DMS 273 treated with DMSO at 0.1 percent for 48 hours (cell line): ENCODE measurements at regions not wholly inside any gene's neighbourhood (a gene's known extent, or its start where the extent isn't known, plus 50 kb on each side); places are given as distances from the start of the nearest gene placed in this dataset.
A peak's percentile ranks its signal among the peaks of the same experiment; 100 is the strongest.

Source experiments
- DNase-seq: peaks from one replicate; lab custom pipeline; 2025; lab: John Stamatoyannopoulos, UW

DNA sequence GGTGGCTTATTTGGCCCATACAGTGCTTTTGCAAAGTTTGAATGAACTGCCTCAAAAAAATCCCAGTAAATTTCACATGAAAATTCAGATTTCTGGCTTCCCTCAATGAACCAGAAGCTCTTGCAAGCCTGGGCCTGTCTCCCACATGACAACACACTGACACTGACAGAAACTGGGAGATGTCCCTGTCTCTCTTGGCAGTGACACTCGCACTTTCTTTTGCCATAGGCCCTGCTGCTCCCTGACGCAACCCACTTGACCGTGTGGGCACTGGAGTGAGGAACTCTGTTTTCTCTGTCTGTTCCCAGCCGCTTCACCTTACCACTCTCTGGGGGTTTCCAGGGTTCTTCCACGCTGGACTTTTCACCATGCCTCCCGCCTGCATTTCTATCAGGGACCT, 524.5 kb downstream of the SHQ1 start:
- no peak for DNase-seq

DNA sequence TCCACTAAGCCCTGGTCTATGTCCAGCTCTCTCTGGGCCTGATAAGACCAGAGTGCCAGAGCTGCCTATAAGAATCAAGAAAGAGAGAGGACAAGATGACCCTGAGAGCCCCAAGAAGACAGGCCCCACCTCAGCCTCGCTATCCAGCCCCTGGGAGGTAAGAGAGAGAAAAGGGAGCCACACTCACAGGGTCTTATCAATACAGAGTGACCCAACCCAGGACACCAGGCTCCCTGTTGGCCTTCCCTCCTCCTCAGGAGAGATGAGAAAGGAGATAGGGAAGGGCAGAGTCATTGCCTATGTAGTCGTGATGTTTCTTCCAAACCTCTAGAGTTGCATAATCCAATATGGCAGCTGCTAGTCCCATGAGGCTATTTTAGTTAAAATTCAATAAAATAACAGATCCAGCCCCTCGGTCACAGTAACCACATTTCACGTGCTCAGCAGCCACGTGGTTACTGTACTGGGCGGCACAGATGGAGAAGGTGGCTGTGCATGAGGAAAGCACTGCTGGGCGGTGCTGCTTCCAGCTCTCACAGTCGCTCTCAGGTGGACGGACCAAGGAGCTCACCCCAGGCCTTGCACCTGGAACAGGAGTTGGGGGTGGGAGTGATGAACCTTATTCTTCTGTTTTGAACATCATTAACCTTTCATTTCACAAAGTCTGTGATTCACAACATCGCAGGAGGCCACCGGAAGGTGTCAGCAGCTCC, 525.8 kb downstream of the SHQ1 start:
- DNase-seq = no peak

DNA sequence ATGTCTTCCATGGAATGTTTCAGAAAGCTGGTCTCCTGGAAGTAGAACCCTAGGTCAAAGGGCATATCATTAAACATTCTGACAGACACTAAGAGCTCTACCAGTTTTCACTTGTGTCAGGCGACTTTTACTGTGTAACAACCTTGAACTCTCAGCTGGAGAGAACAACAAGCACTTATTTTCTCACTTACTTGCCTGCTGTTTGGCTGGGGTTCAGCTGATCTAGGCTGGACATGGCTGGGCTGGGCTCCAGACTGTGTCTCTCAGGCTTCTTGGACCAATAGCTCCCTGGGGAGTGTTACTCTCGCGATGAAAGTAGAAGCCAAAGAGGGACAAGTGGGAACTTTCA, 527.3 kb downstream of the SHQ1 start:
- no peak for DNase-seq

DNA sequence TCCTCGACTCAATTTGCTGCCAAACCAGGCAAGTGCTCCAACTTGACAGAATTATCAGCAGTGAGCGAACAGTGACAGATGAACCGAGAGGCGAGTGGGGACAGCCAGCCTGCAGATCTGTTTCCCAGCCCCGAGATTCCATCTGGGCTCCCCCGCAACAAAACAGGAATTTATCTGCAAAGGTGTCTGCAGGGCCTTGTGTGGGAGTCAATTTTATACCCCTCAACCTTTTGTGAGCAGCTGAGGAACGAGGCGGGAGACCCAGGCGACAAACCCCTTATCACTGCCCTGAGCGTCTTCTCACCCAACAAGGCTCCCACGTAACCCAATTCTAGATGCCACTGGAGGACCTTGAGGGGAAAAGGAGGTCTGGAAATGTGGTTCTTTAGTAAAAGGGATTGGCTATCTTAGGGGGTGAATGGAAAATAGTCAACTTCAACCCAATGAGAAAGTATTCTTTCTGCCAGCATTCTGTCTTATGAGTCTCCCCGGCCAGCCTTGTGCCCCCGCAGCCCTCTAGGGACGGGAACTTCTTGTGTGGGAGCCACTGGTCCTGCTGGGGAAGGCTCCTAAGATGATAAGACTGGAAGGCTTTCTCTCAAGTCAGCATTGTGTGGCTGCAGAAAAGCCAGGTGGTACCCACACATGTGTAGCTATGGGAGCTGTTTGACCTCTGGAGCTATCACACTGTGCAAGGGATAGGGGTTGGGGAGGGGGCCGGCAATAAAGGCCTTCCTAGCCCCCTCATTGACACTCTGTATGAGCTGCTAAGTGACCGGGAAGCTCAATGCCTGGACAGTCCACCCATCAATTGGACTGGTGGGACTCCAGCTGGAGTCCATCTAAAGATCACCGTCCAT, 527.9 kb downstream of the SHQ1 start:
- DNase-seq = no peak

DNA sequence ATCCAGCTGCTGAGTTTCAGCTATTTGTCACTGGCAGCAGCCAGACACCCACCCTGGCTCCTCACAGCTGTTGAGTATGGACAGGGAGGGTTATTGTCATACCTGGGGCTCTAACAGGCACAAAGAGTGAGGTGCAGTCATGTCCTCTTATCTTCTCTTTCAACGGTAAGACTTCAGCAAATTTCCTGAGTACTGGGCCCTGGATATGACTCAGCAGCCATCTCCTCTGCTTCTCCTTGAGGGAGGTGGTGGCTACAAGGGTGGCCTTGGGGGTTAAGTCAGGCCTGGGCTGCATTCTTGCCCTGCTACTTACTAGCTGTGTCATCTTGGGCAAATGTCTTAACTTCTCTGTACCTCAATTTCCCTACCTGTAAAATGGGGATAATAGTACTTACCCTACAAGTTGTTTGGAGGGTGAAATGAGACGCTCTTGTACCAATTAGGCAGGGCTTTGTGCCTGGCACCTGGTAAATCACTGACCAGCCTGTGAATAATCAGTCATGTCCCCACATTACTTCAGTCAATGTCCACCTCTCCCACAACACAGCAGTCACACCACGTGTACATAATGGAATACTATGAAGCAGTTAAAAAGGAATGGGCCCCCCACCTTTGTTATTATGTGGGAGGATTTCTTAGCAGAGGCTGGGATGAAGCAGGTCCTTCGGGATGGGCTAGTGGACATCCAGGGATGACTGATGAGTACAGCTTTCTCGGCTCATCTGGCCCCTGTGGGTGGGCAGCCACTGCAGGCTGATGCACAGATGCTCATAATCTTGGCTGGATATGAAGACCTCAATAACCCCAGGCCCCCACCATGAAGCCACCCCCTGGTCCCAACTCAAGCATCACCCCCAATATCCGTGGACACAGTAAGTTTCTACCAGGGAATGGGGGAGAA, 528.8 kb downstream of the SHQ1 start:
- no peak for DNase-seq

DNA sequence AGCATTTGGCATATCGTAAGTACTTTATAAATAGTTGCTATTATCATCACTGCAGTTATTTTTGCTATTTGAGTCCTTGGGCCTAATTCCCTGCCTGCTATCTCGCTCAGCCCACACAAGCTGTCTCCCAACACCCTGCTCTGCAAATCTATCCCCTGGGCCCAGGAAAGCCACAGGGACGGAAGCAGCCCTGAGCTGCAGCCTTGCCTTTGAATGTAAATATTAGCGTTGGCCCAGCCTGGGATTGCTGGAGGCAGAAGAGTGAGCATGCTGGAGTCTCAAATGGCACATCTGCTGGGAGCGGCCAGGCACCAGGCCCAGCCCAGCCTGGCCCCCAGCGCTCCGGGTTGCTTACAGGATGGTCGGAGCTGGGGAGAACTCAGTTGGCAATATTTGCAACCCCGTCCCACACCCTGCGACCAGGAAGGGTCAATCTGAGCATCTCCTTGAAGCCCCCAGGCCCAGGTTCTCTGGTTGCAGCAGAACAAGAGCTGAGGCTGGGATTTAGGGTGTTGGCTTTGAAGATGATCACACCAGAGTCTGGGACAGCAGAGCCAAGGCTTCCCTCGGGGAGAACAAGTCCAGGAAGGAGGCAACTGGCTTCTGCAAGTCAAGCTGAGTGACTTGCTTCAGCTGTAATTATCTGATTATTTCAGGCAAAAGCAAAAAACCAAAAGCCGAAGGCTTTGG, 529.6 kb downstream of the SHQ1 start:
- no peak for DNase-seq

DNA sequence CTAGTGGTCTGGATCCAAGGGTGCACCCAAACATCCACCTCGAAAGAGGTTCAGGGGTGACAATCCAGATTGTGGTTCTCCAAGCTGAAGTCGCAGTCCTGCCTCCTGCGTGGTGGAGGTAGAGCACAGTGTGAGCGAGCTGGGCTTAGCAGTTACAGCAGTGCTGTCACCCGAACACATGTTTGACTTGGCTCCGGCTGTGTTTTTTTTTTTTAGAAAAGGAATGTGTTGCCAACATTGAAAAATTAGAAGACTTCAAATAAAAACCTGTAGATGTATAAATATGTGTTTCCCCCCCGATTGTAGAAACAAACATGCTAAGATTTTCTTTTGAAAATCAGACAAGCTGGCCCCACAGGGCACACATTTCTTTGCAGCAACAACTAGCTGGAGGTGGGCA, 530.8 kb downstream of the SHQ1 start:
- no peak for DNase-seq

DNA sequence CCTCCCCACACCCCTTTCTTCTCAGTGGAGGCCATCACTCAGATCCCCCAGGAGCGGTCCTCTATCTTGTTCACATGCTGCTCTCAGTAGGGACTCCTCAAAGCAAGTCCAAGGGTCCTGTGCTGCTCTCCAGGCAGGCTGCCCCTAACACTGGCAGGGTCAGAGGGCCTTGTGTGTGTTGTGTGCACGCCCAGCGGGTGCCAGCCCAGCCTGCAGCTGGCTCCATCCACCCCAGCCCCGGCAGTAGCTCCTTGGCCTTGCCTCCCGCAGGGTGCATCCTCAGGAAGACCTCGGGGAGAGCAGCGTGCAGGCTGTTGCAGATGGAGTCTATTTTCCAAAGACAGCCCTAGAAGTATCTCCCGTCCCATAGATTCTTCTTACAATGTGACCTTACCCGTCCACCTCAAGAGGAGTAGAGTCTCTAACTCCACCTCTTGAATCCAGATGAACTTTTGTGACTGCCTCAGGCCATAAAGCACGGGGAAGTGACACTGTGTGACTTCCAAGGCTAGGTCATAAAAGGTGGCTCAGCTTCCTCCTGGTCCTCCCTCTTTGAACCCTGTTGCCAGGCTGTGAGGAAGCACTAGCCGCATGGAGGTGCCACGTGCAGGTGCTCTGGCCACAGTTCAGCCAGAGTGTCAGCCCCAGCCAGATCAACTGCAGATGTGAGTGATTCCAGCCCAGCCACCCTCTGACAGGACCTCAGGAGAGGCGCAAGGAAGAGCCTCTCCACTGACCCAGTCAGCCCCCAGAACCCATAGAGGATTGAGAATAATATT, 531.6 kb downstream of the SHQ1 start:
- no peak for DNase-seq

DNA sequence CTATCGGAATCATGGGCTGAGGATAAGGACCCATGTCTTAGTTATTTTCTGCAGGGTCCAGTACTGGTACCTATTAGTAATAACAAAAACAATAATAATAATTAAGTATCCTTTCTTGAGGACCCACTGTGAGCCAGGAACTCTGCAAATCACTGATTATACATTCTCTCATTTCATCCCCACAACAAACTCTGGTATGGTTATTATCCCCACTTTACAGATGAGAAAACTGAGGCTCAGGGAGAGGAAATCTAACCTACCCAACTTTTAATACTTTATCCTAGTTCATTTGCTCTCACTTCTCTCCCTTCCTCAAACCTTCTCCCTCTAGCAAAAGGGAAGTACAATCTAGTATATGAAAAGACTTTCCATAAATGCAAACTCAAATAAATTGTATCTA, 528.4 kb upstream of the PROK2 start:
- DNase-seq = no peak

DNA sequence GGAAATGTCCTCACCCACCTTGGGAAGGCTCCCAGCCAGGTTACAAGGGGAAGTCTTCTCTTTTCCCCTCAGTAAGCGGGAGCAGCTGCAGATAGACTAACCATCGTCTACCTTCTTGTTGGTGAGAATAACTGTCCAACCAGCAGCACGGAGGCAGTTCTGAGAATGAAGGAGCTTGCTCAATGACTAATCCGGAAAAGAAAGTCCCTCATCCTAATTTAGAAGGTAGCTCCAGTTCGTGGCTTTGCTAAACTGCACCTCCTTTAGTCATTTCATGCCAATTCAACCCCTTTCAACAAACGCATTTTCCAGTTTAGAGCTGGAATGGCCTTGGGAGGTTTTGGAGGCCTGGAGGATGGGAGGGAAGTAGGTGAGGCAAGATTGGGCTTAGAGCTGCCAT, 527.4 kb upstream of the PROK2 start:
- DNase-seq = no peak

DNA sequence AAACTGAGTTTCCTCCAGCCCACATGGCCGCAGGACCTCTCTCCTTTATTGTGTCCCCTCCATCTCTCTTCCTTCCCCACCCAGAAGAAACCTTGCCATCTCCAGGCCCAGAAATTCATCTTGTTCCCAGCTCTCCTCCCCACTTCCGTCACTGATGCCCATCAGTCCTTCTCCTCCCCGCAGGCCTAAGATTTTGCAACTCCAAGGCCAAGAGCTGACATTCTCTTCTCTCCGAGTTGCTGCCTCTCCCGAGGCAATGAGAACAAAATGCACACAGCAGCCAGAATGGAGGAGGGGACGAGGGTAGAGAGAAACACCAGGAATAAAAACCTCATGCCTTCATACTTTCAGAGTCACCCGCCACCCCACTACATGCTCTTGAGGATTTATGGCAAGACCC, 526.5 kb upstream of the PROK2 start:
- no peak for DNase-seq

DNA sequence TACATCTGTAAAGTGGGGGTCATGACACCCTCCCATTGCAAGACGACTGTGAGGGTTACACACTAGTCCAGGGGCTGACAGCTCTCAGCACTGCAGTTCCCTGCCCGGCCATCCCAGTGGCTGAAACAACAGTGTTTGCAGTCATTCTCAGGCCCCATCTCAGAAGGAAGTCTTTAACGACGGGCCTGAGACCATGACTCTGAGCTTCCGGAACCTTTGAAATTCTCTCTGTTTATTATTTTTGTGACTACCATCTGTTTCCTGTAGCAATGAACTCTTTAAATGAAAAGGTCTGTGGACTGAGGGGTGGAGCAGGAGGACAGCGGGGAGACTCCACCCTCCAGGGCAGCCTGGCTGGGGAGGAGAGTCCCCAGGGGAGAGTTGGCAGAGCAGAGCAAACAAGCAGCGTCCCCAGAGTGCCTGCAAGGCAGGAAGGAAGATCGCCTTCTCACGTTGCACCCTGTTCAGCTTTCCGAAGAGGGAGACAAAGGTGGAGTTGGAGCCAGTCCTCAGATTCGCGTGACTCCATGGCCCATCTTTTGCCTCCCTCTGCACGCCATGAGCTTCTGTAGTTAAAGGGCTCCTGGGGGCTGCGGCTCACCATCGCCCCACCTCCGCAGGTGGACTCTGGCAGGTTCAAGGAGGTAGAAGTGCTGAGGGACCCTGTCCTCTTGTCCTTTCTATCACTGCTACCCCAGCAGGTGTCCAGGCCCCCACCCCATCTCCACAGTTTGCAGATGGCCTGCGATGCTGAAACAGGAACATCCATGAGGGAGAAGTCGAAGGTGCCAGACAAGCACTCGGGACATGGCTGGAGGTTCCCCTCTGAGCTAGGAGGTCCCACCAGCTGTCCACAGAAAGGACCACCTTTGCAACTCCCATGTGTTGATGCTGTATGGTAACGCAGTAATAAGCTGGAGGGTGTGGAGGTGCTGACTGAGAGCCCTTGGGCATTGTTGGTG, 525.8 kb upstream of the PROK2 start:
- no peak for DNase-seq

DNA sequence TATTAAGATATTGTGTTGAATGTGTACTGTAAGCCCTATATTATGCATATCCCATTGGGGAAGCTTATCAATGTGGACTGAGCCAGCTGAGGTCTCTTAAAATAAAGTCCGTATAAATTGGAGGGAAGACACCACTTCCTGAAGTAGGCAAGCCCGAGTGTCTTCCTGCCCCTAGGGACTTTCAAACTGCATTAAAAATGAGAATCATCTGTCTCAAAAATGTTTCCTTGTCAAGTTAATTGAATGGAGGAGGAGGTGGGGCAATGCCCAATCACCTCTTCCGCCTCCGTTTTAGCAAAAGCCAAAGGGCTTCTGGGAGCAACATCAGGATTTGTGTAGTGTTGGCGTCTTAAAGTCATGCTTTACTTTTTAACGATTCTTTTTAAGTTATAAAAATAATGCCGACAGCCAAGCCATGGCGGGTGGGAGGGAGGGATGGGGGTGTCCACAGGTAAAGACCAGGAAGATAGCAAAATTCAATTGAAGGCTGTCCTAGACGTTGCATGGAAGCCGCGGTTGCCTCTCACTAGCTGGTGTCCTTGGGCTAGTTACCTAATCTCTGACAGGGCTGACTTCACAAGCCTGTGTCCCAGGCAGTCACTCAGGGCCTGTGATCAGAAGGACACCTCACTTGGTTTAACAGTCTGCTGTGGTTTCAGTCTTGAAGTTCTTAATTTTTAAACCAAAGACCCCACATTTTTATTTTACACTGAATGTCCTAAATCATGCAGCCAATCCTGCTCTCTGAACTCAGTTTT, 524.9 kb upstream of the PROK2 start:
- DNase-seq = no peak

DNA sequence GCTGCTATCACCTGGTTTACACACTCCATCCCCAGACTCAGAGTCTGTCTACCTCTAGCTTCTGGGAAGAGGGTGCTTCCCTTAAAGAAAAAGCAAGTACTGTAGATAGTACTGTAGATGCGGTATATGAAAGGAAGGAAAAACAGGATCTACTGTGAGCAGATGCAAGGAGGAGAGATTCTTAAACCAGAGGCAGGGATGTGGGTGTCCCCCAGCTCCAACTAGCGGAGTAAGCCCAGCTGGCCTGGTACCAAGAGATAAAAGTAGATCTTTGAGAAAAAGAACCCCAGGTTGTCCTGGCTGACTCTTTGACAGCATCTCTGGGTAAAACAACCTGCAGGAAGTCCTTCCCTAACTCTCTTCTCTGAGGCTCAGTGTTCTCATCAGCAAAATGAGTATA, 523.7 kb upstream of the PROK2 start:
- DNase-seq = no peak

DNA sequence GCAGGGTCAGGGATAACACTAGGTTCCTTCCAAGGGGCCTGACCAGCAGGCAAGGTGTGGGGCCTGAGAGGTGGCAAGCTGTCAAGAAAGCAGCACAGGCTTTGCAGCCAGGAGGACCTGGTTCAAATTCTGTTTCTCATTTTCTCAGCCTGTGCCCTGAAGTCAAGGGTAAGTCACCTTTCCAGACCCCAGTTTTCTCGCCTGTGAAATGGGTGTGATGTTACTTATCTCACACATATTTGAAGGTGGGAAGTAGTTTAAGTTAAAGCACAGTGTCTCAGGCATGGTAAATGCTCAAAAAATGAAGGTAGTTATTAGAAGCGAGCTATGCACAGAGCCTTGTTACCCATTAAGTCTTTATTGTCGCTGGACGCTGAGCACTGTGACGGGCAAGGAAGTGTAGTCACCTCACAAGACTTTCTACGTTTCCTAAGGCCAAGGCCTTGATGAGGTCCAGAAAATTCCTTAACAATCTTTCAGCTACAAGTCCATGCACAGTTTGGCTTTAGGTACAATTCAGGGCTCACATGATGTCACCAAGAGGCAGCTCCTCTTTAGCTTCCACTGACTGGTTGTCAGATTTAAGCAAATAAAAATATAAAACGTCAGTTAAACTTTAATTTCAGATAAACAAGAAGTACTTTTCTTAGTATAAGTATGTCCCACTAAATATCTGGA, 522.6 kb upstream of the PROK2 start:
- no peak for DNase-seq

DNA sequence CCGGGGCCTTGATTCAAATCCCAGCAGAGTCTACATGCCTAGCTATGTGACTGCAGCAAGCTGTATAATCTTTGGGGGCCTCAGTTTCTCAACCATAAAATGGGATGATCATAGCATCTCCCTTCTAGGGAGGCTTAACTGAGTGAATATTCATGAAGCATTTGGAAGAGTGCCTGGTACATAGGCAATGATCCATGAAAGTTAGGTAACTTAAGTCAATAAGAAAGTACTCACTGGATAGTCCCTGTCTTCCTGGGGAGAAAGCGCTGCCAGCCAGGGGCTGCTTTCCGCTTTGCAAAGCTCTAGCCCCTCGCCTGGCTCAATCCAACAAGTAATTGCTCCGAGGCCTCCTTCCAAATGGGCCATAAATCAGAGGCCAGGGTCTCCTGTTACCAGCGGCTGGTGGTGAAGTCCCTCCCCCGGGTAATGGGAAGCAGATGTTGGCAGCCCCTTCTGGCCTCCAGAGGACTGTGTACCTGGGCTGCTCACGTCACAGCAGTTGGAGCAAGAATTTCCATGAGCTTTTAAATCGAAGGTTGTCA, 521.9 kb upstream of the PROK2 start:
- DNase-seq = peak; percentile 80

DNA sequence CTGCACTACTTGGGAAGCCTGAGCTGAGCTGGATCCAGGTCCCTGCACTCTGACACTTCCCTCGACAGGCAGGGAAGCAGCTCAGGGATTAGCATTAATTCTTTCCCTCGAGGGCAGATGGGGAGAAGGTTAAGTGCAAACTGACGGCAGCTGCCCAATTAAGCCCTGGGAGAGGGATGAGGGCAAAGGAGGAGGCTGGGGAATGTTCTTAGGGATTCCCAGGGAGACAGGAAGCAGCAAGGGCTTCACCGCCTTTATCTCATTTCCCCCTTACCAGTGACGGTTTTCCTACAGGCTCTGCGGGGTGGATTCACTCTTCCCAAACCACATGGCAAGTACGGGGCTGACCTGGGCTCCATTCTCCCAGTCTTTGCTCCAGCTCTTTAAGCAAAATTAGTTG, 519.0 kb upstream of the PROK2 start:
- peak; percentile 40 for DNase-seq

DNA sequence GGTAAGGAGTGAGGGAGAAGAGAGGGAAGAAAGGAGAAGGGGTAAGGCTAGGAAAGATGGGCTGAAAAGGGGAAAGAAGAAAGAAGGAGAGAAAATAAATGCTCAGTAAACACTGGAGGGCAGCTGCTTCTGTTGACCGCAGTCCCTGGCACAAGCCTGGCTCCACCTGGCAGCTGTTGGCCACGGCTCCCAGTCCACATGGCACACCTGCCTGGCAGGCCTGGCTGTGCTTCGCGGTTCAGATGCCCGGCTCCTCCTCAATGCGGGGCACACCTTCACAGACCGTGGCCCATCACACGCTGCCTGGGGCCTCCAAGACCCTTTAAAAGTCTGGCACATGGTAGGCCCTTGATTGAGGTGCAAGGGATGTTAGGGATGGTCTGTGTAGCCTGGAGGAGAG, 516.8 kb upstream of the PROK2 start:
- no peak for DNase-seq

DNA sequence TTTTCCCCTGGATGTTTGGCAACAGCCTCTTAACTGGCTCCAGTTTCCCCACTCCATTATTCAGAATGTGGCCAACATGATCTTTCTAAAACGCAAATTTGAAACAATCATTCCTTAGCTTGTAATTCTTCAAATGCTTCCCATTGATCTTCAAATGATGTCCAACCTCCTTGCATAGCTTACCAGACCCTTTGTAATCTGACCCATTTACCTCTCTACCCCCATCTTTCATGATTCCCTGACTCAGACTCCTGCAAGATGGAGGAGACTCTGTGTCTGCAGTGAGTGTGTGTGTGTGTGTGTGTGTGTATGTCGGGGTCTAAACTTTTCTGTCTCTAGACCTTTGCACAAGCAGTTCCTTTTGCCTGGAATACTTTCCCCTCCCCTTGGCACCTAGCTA, 515.7 kb upstream of the PROK2 start:
- DNase-seq = no peak
